HEK293 (cell line): ENCODE measurements at regions not wholly inside any gene's neighbourhood (a gene's known extent, or its start where the extent isn't known, plus 50 kb on each side); places are given as distances from the start of the nearest gene placed in this dataset.

Experiments used
- FEZF1 ChIP-seq: fragments of 450-650 bp; formaldehyde crosslinking; IDR thresholded peaks from 2 replicates; pipeline ENCODE4 v1.5.1; 2016; ENCODE audit warnings: missing biosample characterization, missing genetic modification characterization
- SP2 ChIP-seq: fragments of 450-650 bp; formaldehyde crosslinking; IDR thresholded peaks from 2 replicates; pipeline ENCODE4 v1.5.1; 2016; ENCODE audit warnings: missing biosample characterization, missing genetic modification characterization
- YY1 ChIP-seq: fragments of 450-650 bp; formaldehyde crosslinking; IDR thresholded peaks from 2 replicates; pipeline ENCODE4 v1.5.1; 2018; ENCODE audit warnings: missing biosample characterization, missing genetic modification characterization
- ZNF423 ChIP-seq: fragments of 450-650 bp; formaldehyde crosslinking; IDR thresholded peaks from 2 replicates; pipeline ENCODE4 v1.5.1; 2016; ENCODE audit warnings: missing biosample characterization, missing genetic modification characterization
- ZNF776 ChIP-seq: fragments of 450-650 bp; formaldehyde crosslinking; IDR thresholded peaks from 2 replicates; pipeline ENCODE4 v1.5.0; 2017; ENCODE audit warnings: missing biosample characterization, missing genetic modification characterization, borderline replicate concordance
- TF ChIP-seq, protein P1 (sequence below): fragments of 450-650 bp; formaldehyde crosslinking; IDR thresholded peaks from 2 replicates; pipeline ENCODE4 v1.5.1; 2016; ENCODE audit warnings: missing biosample characterization, missing genetic modification characterization
- TF ChIP-seq, protein P2 (sequence below): fragments of 450-650 bp; formaldehyde crosslinking; IDR thresholded peaks from 2 replicates; pipeline ENCODE4 v1.5.1; 2016; ENCODE audit warnings: missing biosample characterization, missing genetic modification characterization

DNA sequence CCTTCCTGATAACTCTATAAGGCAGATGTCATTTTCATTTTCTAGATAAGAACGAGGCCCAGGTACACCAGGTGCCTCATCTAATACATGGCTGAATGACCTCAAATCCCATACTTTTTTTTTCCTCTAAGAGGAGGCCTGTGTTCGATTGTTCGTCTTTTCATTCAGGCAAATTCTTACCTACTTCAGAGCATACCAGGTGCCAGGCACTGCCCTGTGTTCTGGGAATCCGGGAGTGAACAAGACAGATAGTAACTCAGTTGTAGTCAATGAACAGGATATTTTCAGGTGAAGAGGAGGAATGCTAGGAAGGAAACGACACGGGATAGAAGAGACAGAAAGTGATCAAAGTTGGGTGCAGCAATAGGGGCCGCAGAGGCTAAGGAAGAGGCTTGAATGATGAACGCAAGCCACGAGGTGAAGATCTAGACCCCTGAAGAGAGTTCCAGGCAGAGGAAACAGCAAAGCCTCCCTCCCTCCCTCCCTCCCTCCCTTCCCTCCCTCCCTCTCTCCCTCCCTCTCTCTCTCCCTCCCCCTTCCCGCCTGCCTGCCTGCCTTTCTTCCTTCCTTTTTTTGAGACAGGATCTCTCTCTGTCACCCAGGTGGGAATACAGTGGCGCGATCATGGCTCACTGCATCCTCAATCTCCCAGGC lies 150.1 kb upstream of the ZNF217 start:
- no peak for TF ChIP-seq YY1 (tag by site-specific recombination)
- TF ChIP-seq ZNF776 (tag by site-specific recombination): no peak
- no peak for TF ChIP-seq SP2 (tag by site-specific recombination)
- TF ChIP-seq ZNF423: no peak
- TF ChIP-seq, protein P1, sequence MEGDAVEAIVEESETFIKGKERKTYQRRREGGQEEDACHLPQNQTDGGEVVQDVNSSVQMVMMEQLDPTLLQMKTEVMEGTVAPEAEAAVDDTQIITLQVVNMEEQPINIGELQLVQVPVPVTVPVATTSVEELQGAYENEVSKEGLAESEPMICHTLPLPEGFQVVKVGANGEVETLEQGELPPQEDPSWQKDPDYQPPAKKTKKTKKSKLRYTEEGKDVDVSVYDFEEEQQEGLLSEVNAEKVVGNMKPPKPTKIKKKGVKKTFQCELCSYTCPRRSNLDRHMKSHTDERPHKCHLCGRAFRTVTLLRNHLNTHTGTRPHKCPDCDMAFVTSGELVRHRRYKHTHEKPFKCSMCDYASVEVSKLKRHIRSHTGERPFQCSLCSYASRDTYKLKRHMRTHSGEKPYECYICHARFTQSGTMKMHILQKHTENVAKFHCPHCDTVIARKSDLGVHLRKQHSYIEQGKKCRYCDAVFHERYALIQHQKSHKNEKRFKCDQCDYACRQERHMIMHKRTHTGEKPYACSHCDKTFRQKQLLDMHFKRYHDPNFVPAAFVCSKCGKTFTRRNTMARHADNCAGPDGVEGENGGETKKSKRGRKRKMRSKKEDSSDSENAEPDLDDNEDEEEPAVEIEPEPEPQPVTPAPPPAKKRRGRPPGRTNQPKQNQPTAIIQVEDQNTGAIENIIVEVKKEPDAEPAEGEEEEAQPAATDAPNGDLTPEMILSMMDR (tag by site-specific recombination): no peak
- TF ChIP-seq FEZF1: no peak
- TF ChIP-seq, protein P2, sequence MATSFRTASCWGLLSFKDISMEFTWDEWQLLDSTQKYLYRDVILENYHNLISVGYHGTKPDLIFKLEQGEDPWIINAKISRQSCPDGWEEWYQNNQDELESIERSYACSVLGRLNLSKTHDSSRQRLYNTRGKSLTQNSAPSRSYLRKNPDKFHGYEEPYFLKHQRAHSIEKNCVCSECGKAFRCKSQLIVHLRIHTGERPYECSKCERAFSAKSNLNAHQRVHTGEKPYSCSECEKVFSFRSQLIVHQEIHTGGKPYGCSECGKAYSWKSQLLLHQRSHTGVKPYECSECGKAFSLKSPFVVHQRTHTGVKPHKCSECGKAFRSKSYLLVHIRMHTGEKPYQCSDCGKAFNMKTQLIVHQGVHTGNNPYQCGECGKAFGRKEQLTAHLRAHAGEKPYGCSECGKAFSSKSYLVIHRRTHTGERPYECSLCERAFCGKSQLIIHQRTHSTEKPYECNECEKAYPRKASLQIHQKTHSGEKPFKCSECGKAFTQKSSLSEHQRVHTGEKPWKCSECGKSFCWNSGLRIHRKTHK: no peak
